GM23248 (cell line): ENCODE measurements at regions not wholly inside any gene's neighbourhood (a gene's known extent, or its start where the extent isn't known, plus 50 kb on each side); places are given as distances from the start of the nearest gene placed in this dataset.

Experiments used
- EZH2 ChIP-seq: fragments of 200-600 bp; sonication (generic); IDR thresholded peaks from 2 replicates; pipeline ENCODE4 v1.6.1; 2018; ENCODE audit warnings: antibody characterized with exemption, mild to moderate bottlenecking; ENCODE audit not compliant: insufficient read depth, poor library complexity, severe bottlenecking
- EZH2phosphoT487 ChIP-seq: fragments of 200-600 bp; sonication (generic); IDR thresholded peaks from 2 replicates; pipeline ENCODE4 v1.6.1; 2018; ENCODE audit warnings: antibody characterized with exemption, moderate library complexity, mild to moderate bottlenecking, low read depth; ENCODE audit not compliant: insufficient read depth

DNA sequence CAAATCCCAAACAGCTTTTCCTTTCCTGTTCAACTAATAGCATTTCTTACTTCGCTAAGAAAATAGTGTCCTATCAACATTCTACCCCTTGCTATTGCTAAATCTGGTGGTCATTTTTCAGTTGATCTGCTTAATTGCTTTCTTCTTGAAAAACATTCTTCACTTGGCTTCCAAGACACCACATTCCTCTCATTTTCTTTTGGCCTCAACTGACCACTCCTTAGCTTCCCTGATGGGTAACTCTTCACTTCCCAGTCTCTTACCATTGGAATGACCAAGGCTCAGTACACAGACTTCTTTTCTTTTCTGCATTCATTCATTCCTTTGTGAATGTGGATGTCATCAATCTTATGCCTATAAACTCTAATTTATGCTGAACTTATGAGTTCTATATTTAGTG lies 230.8 kb upstream of the CDH2 start:
- TF ChIP-seq EZH2, result no peak
- no peak for TF ChIP-seq EZH2phosphoT487
